HEK293 (cell line): ENCODE measurements at regions not wholly inside any gene's neighbourhood (a gene's known extent, or its start where the extent isn't known, plus 50 kb on each side); places are given as distances from the start of the nearest gene placed in this dataset.

ENCODE experiments used
- CTCF ChIA-PET: fragments of 350-600 bp; formaldehyde crosslinking; extraction: SDS; loops from one replicate; lab custom pipeline; 2021; ENCODE audit warnings: antibody characterized with exemption; lab: Yijun Ruan, JAX
- POLR2A ChIA-PET: fragments of 300-600 bp; formaldehyde crosslinking; extraction: SDS; loops from one replicate; lab custom pipeline; 2020; ENCODE audit warnings: antibody characterized with exemption, inconsistent platforms; lab: Yijun Ruan, JAX
- H3K27ac ChIP-seq: fragments of 200-500 bp; sonication (Bioruptor generic); 2 replicates; pipeline ENCODE4 v1.5.1; 2014; ENCODE audit warnings: low read depth, low read length, control low read depth, inconsistent platforms; ENCODE audit errors: extremely low read depth
- H3K36me3 ChIP-seq, 2 experiments: fragments of 200-500 bp in 1 of 2; sonication (Bioruptor generic) in 1 of 2; 1 replicate in 1 of 2; 2 replicates in 1 of 2; pipeline ENCODE4 v1.5.1; 2014 to 2017; ENCODE audit warnings: inconsistent platforms in 2 of 2, low read length in 2 of 2; ENCODE audit not compliant: control insufficient read depth in 2 of 2, insufficient read depth in 1 of 2
- H3K4me1 ChIP-seq: fragments of 200-500 bp; sonication (Bioruptor generic); 2 replicates; pipeline ENCODE4 v1.5.1; 2014; ENCODE audit warnings: mild to moderate bottlenecking, low read length, inconsistent platforms; ENCODE audit not compliant: control insufficient read depth, insufficient read depth
- H3K4me3 ChIP-seq: 2 replicates; pipeline ENCODE4 v1.5.1; 2011; ENCODE audit warnings: low read depth, mild to moderate bottlenecking, control low read depth, low read length, moderate library complexity
- H3K9me3 ChIP-seq: fragments of 200-500 bp; sonication (Bioruptor generic); 2 replicates; pipeline ENCODE4 v1.5.1; 2014; ENCODE audit warnings: low read depth, low read length, inconsistent platforms; ENCODE audit not compliant: control insufficient read depth, insufficient read depth
- KLF8 ChIP-seq: fragments of 450-650 bp; formaldehyde crosslinking; IDR thresholded peaks from 2 replicates; pipeline ENCODE4 v1.5.1; 2016; ENCODE audit warnings: missing biosample characterization, missing genetic modification characterization
- MEIS1 ChIP-seq: sonication (generic); formaldehyde crosslinking; IDR thresholded peaks from 2 replicates; pipeline ENCODE4 v1.8.1; 2022; ENCODE audit warnings: missing genetic modification reagents, mild to moderate bottlenecking, borderline replicate concordance
- PRDM10 ChIP-seq: fragments of 450-650 bp; formaldehyde crosslinking; IDR thresholded peaks from 2 replicates; pipeline ENCODE4 v1.5.1; 2016; ENCODE audit warnings: missing biosample characterization, missing genetic modification characterization
- YY1 ChIP-seq: fragments of 450-650 bp; formaldehyde crosslinking; IDR thresholded peaks from 2 replicates; pipeline ENCODE4 v1.5.1; 2018; ENCODE audit warnings: missing biosample characterization, missing genetic modification characterization
- ZBTB6 ChIP-seq: fragments of 450-650 bp; formaldehyde crosslinking; IDR thresholded peaks from 2 replicates; pipeline ENCODE4 v1.5.1; 2017; ENCODE audit warnings: missing biosample characterization, missing genetic modification characterization
- ZBTB7A ChIP-seq: fragments of 450-650 bp; formaldehyde crosslinking; IDR thresholded peaks from 2 replicates; pipeline ENCODE4 v1.5.1; 2016; ENCODE audit warnings: low read depth, missing biosample characterization, missing genetic modification characterization
- ZNF155 ChIP-seq: fragments of 450-650 bp; formaldehyde crosslinking; IDR thresholded peaks from 2 replicates; pipeline ENCODE4 v1.5.1; 2016; ENCODE audit warnings: missing biosample characterization, missing genetic modification characterization
- ZNF174 ChIP-seq: fragments of 450-650 bp; formaldehyde crosslinking; IDR thresholded peaks from 2 replicates; pipeline ENCODE4 v1.5.0; 2017; ENCODE audit warnings: missing biosample characterization, mild to moderate bottlenecking, missing genetic modification characterization
- ZNF18 ChIP-seq: fragments of 450-650 bp; formaldehyde crosslinking; IDR thresholded peaks from 2 replicates; pipeline ENCODE4 v1.5.1; 2016; ENCODE audit warnings: missing biosample characterization, missing genetic modification characterization
- ZNF221 ChIP-seq: fragments of 450-650 bp; formaldehyde crosslinking; IDR thresholded peaks from 2 replicates; pipeline ENCODE4 v1.5.1; 2017; ENCODE audit warnings: missing biosample characterization, missing genetic modification characterization, borderline replicate concordance
- ZNF473 ChIP-seq: fragments of 450-650 bp; formaldehyde crosslinking; IDR thresholded peaks from 2 replicates; pipeline ENCODE4 v1.5.1; 2017; ENCODE audit warnings: missing biosample characterization, missing genetic modification characterization
- ZNF48 ChIP-seq: fragments of 450-650 bp; formaldehyde crosslinking; IDR thresholded peaks from 2 replicates; pipeline ENCODE4 v1.5.1; 2016; ENCODE audit warnings: missing biosample characterization, missing genetic modification characterization
- ZNF544 ChIP-seq: fragments of 450-650 bp; formaldehyde crosslinking; IDR thresholded peaks from 2 replicates; pipeline ENCODE4 v1.5.0; 2017; ENCODE audit warnings: missing biosample characterization, missing genetic modification characterization
- ZNF571 ChIP-seq: fragments of 450-650 bp; formaldehyde crosslinking; IDR thresholded peaks from 2 replicates; pipeline ENCODE4 v1.5.0; 2017; ENCODE audit warnings: missing biosample characterization, missing genetic modification characterization
- ZNF624 ChIP-seq: fragments of 450-650 bp; formaldehyde crosslinking; IDR thresholded peaks from 2 replicates; pipeline ENCODE4 v1.5.1; 2017; ENCODE audit warnings: missing biosample characterization, missing genetic modification characterization
- ZNF777 ChIP-seq: fragments of 450-650 bp; formaldehyde crosslinking; IDR thresholded peaks from 2 replicates; pipeline ENCODE4 v1.5.1; 2017; ENCODE audit warnings: missing biosample characterization, missing genetic modification characterization, borderline replicate concordance
- ZNF830 ChIP-seq: fragments of 450-650 bp; IDR thresholded peaks from 2 replicates; pipeline ENCODE4 v1.5.0; 2018; ENCODE audit warnings: missing biosample characterization, missing genetic modification characterization, low read depth, mild to moderate bottlenecking, moderate library complexity
- TF ChIP-seq, protein P1 (sequence below): fragments of 450-650 bp; formaldehyde crosslinking; IDR thresholded peaks from 2 replicates; pipeline ENCODE4 v1.5.1; 2016; ENCODE audit warnings: missing biosample characterization, missing genetic modification characterization
- TF ChIP-seq, protein P2 (sequence below): fragments of 450-650 bp; formaldehyde crosslinking; IDR thresholded peaks from 2 replicates; pipeline ENCODE4 v1.5.1; 2016; ENCODE audit warnings: missing biosample characterization, missing genetic modification characterization, low read depth
- TF ChIP-seq, protein P3 (sequence below): fragments of 450-650 bp; formaldehyde crosslinking; IDR thresholded peaks from 2 replicates; pipeline ENCODE4 v1.5.1; 2017; ENCODE audit warnings: missing biosample characterization, mild to moderate bottlenecking, missing genetic modification characterization, moderate library complexity

DNA sequence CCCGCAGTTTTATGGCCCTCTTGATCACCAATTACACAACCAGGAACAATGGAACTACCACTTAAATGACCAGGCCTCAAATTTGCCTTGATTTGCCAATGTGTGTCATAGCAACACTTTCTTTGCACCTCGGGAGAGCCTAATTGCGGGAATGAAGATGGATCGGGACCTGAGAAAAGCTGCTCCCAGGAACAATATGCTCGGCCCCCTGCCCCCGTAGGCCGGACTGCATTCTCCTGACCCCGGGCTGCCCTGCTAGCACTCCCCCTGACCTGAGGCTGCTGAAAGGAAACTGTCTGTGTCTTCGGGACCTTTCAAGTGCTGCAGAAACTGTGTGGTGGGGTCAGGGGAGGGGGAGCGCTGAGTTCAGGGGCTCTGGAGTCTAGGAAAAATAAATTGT, 294.3 kb upstream of the IRX1 start:
- Histone ChIP-seq H3K36me3 (no peaks in the 10 kb centered on the region), H3K9me3 (no peaks in the 10 kb centered on the region), H3K27ac (no peak overlapping the region), H3K4me3 (no peak overlapping the region), H3K4me1 (no peaks in the 10 kb centered on the region)
- TF ChIP-seq YY1 (no peak), ZNF48 (tag by site-specific recombination) (no peak)
- POLR2A ChIA-PET: no interaction called here
- CTCF ChIA-PET: no interaction called here

DNA sequence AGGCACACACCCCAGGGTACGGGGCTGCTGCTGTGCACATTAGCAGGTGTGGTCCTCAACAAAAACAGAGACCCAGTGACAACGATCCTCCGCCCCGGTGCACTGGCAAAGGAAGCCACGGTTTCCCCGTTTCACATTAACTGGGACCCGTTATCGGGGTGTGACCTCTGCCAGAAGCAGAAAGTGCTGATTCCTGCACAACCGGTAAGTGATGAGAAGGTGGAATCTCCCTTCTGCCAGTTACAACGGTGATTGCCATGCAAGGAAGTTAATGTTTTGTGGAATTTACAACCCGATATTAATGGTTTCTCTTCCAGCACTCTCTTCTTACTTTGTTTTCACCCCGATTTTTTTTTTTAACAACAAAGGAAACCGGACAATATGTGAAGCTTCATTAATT, 294.9 kb upstream of the IRX1 start:
- H3K27ac ChIP-seq: no peak overlapping the region
- H3K9me3 ChIP-seq: no peaks in the 10 kb centered on the region
- ChIA-PET POLR2A (no interaction called here), CTCF (no interaction called here)
- H3K36me3 ChIP-seq: no peaks in the 10 kb centered on the region
- no peak for TF ChIP-seq ZBTB7A (tag by site-specific recombination)
- no peak for TF ChIP-seq ZNF473 (tag by site-specific recombination)
- TF ChIP-seq, protein P1, sequence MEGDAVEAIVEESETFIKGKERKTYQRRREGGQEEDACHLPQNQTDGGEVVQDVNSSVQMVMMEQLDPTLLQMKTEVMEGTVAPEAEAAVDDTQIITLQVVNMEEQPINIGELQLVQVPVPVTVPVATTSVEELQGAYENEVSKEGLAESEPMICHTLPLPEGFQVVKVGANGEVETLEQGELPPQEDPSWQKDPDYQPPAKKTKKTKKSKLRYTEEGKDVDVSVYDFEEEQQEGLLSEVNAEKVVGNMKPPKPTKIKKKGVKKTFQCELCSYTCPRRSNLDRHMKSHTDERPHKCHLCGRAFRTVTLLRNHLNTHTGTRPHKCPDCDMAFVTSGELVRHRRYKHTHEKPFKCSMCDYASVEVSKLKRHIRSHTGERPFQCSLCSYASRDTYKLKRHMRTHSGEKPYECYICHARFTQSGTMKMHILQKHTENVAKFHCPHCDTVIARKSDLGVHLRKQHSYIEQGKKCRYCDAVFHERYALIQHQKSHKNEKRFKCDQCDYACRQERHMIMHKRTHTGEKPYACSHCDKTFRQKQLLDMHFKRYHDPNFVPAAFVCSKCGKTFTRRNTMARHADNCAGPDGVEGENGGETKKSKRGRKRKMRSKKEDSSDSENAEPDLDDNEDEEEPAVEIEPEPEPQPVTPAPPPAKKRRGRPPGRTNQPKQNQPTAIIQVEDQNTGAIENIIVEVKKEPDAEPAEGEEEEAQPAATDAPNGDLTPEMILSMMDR (tag by site-specific recombination): no peak
- TF ChIP-seq, protein P2, sequence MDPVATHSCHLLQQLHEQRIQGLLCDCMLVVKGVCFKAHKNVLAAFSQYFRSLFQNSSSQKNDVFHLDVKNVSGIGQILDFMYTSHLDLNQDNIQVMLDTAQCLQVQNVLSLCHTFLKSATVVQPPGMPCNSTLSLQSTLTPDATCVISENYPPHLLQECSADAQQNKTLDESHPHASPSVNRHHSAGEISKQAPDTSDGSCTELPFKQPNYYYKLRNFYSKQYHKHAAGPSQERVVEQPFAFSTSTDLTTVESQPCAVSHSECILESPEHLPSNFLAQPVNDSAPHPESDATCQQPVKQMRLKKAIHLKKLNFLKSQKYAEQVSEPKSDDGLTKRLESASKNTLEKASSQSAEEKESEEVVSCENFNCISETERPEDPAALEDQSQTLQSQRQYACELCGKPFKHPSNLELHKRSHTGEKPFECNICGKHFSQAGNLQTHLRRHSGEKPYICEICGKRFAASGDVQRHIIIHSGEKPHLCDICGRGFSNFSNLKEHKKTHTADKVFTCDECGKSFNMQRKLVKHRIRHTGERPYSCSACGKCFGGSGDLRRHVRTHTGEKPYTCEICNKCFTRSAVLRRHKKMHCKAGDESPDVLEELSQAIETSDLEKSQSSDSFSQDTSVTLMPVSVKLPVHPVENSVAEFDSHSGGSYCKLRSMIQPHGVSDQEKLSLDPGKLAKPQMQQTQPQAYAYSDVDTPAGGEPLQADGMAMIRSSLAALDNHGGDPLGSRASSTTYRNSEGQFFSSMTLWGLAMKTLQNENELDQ (tag by site-specific recombination): no peak
- TF ChIP-seq ZNF777 (tag by site-specific recombination): no peak
- TF ChIP-seq ZNF544 (tag by site-specific recombination): no peak
- no peak for TF ChIP-seq ZNF174 (tag by site-specific recombination)
- no peak for TF ChIP-seq MEIS1 (CRISPR knock-in tag)
- TF ChIP-seq ZNF830 (tag by site-specific recombination): no peak
- no peak for TF ChIP-seq ZNF221
- TF ChIP-seq, protein P3, sequence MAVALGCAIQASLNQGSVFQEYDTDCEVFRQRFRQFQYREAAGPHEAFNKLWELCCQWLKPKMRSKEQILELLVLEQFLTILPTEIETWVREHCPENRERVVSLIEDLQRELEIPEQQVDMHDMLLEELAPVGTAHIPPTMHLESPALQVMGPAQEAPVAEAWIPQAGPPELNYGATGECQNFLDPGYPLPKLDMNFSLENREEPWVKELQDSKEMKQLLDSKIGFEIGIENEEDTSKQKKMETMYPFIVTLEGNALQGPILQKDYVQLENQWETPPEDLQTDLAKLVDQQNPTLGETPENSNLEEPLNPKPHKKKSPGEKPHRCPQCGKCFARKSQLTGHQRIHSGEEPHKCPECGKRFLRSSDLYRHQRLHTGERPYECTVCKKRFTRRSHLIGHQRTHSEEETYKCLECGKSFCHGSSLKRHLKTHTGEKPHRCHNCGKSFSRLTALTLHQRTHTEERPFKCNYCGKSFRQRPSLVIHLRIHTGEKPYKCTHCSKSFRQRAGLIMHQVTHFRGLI (tag by site-specific recombination): no peak
- TF ChIP-seq KLF8 (tag by site-specific recombination): no peak
- TF ChIP-seq ZNF571 (tag by site-specific recombination): no peak
- TF ChIP-seq ZBTB6 (tag by site-specific recombination): no peak
- TF ChIP-seq PRDM10: no peak
- TF ChIP-seq ZNF624 (tag by site-specific recombination): no peak
- TF ChIP-seq ZNF155 (tag by site-specific recombination): no peak
- no peak for TF ChIP-seq ZNF18 (tag by site-specific recombination)
- H3K4me3 ChIP-seq: no peak overlapping the region
- no peaks in the 10 kb centered on the region for H3K4me1 ChIP-seq
